ENCODE measurements at regions not wholly inside any gene's neighbourhood (a gene's known extent, or its start where the extent isn't known, plus 50 kb on each side); places are given as distances from the start of the nearest gene placed in this dataset.
A peak's percentile ranks its signal among the peaks of the same experiment; 100 is the strongest.
"Not testable (repeated sequence)": the region's sequence is repeated elsewhere in the genome, so short reads cannot be mapped to it uniquely, and the experiment has no call there.

DNA sequence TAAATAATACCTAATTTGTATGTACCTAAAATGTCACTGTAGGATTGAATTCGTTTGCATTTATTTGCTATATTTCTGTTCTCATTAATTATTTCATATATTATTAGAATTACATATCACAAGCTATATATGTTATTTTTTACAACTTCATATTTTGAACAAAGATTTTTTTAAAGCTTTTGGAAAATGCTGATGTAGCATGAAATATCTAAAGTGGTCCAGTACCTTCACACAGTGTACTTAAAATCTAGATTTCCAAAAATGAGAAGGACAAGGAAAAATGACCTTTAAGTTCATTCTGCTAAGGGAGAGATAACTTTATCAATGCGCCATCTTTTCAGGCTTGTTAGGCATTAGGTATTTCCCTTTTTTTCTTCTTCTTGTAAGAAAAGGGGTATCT is 71.8 kb downstream of the LARP7 start:
- DNase-seq (ENCODE audit: low spot score): no peak

DNA sequence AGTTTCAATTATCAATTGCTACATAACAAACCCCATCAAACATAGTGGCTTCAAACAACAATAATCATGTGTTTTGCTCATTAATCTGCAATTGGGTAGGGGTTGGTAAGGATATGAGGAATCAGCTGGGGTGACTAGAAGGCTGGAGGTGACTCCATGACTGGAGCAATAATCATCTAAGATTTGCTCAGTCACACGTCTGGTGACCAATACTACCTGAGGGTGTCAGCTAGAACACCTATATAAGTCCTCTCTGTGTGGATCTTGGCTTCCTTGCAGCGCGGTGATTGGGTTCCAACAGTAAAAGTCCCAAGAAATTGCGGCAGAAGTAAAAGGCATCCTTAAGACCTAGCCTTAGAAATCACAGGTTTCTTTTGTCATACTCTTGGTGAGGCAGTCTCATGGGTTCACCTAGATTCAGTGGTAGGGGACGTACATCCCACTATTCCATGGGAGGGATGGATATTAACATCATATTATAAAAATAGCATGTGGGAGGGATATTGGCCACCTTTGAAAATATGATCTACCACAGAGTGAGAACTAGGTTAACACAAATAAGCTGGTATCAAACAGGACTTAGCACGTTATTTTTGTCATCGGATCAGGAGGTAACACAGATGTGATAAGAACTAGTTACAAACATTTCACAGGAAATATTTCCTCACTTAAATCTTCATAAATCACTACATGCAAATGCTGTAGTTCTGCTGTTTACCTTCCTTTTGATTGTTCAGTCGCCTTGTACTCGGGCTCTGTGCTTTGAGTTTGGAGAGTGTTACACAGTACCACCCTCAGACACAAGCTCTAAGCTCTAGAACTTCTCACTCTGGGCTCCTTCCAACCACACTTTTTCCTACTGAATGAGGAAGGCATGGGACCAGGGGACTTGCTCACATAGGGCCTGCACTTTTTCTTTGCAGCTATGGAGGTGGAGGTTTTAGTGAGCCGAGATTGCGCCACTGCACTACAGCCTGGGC is 78.3 kb downstream of the LARP7 start:
- DNase-seq (ENCODE audit: low spot score): no peak

DNA sequence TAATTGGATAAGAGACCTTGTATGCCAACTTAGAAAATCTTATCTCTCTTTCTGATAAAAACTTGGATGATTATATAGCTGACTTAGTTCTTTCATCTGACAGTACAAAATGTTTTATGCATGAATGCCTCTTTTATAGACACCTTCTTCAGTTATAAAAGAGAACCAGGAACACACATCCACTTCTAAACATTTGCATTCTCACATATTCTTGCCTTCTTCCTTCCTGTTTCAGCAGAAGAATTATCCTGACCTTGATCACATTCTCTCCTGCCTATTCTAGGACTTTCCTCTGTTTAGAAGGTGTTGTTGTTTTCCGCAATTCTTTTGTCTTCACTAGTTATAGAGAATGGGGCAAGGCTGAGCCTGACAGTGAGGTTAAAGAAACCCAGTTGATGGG is 80.9 kb downstream of the LARP7 start:
- DNase-seq (ENCODE audit: low spot score): no peak

DNA sequence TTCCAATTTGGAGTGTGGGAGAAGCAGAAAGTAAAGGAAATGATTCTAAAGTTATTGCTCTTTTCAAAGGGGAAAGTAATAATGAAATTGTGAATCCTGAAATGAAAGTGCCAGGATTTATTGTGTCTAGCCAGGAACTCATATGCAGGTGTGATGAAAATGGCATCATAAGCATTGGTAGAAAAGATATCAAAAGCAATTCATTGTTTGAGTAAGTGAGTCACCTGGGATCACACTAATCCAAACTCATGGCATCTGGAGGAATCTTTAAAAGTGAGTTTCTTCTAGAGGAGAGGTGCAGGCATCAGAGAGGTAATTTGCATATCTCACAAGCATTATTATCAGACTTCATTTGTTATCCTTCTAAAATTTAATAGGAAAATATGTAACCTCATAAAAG is 84.7 kb downstream of the LARP7 start:
- DNase-seq (ENCODE audit: low spot score): no peak

DNA sequence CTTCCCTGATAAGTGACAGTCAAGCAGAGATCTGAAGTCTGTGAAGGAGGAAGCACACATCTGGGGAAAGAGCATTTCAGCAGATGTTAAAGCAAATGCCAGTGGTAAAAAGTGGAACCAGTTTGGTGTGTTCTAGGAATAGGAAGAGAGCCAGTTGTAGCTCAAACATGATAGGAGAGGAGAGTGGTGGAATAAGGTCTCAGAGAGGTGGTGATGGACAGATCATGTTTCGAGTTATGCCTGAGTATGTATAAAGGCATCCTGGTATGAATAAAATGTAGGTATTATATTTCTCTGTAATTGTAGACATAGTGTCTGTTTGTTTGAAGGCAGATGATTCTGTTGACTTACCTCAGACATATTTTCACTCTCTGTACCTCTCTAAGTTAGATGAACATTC is 89.1 kb downstream of the LARP7 start:
- no peak for DNase-seq (ENCODE audit: low spot score)

DNA sequence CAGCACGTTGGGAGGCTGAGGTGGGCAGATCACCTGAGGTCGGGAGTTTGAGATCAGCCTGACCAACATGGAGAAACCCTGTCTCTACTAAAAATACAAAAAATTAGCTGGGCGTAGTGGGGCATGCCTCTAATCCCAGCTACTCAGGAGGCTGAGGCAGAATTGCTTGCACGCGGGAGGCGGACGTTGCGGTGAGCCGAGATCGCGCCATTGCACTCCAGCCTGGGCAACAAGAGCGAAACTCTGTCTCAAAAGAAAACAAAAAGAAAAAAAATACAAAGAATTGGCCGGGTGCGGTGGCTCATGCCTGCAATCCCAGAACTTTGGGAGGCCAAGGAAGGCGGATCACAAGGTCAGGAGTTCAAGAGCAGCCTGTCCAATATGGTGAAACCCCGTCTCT is 90.8 kb downstream of the LARP7 start:
- not testable (repeated sequence) for DNase-seq (ENCODE audit: low spot score)

DNA sequence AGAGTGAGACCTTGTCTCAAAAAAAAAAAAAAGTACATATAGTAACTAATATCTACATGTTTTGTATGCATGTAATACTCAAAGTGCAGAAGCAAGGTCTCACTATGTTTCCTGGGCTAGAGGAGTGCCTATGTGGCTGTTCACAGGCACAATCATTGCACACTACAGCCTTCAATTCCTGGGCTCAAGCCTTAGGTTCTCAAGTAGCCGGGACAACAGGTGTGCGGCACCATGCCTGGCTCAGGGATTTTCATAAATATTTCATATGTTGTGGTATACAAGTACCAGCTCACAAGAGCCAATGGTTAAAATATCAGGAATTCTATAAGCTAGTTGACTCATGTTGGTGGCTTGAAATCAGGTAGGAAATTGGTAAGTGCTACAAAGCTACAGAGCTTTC is 94.8 kb downstream of the LARP7 start:
- DNase-seq (ENCODE audit: low spot score): no peak

DNA sequence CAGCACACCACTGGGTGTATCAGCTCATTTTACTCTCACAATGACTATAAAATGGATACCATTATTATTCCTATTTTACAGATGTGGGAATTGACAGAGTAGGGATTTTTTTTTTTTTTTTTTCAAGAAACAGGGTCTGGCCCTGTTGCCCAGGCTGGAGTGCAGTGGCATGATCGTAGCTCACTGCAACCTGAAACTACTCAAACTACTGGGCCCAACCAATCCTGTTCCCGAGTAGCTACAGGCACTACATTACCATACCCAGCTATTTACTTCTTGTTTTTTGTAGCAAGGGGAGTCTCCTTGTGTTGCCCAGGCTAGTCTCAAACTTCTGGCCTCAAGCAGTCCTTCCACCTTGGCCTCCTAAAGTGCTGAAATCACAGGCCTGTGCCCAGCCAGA is 95.2 kb downstream of the LARP7 start:
- no peak for DNase-seq (ENCODE audit: low spot score)

DNA sequence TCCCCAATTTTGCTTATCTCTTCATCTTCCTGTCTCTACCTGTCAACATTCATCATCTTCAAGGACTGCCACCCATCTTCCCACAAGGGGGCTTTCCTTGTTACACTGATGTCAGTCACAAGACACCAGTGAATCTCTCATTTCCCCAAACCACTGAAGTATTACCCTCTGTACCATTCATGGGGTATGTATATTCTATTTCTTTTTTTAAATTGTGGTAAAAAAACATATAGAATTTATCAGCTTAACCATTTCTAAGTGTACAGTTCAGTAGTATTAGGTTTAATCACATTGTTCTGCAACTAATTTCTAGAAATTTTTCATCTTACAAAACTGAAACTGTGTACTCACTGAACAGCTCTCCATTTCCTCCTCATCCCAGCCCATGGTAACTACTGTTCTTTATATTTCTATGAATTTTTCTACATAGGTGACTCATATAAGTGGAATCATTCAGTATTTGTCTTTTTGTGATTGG is 98.6 kb downstream of the LARP7 start:
- no peak for DNase-seq (ENCODE audit: low spot score)

DNA sequence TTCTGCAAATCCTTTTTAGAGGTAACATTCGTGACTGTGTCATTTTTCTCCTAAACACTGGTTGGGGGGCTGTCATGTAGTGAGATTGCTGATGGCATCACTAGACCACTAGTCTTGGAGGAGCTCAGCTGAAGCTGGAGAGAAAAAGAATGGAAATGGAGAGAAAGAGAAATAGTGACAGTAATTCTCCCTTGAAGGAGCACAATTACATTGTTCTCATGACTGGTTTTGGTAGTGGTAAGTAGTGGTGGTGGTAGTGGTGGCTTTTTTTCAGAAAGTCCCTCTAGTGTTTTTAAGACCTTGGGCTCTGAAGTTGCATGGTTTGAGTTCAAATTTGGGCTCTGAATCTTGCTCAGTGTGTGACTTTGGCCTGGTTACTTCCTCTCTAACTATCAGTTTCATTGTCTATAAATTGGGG is 99.8 kb downstream of the LARP7 start:
- DNase-seq (ENCODE audit: low spot score): no peak

DNA sequence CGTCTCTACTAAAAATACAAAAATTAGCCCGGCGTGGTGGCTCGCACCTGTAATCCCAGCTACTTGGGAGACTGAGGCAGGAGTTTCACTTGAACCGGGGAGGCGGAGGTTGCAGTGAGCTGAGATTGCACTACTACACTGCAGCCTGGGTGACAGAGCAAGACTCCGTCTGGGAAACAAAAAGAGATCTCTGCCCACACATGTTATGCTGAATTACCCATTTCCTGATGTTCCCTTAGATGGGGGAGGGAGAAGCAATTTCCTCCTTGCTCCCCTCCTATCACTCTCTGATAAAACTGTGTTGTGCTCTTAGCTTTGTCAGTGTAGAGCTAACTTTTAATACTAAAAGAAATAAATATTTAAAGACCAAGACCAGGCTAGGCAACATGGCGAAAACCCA is 102.5 kb downstream of the LARP7 start:
- no peak for DNase-seq (ENCODE audit: low spot score)

DNA sequence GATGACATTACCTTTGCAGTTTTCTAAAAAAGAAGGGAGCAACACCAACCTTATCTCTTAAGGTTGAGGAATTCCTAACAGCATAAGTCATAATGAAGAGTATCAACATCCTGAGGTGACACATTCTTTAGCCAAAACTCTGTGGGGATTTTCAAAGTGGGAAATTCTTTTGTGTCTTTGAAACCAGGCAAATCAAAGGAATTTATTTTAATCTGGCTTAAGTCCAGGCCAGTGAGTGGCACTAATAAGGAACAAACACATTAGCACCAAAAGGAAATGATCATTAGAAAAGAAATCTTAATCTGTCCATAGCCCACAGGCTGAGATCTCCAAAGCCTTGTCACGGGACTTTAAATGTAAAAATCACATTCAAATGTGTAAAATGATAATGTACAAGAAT is 110.1 kb downstream of the LARP7 start:
- DNase-seq (ENCODE audit: low spot score): no peak

DNA sequence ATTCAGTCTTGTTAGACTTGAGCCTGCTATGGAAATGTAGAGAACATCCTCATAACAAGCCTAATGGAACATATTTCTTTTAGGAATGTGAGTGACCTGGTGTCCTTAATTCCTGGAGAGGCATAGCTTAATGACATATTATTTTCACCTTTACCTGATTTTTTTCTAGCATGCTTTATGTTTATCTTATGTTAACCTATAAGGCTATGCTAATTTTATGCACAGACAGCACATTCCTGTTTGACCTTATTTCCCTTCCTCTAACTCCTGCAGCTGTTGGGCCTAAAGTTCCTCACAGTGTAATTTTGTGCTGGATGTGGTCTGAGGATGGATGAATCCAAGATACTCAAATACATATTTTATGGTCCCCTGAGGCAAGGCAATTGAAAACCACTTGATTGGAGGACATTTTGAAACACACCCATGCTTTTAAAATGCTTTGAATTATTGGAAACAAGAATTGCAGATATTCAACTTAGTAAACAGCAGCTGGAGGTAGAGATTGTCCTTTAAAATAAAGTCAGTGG is 111.5 kb downstream of the LARP7 start:
- no peak for DNase-seq (ENCODE audit: low spot score)

DNA sequence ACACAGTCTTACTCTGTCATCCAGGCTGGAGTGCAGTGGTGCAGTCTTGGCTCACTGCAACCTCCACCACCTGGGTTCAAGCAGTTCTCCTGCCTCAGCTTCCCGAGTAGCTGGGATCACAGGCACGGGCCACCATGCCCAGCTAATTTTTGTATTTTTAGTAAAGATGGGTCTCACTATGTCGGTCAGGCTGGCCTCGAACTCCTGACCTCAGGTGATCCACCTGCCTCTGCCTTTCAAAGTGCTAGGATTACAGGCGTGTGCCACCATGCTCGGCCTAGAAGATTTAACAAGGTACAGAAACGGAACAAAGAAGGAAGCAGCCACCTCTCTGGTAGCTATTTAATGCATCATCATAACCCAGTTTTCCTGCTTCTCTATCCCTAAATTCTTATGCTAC is 113.8 kb downstream of the LARP7 start:
- not testable (repeated sequence) for DNase-seq (ENCODE audit: low spot score)

DNA sequence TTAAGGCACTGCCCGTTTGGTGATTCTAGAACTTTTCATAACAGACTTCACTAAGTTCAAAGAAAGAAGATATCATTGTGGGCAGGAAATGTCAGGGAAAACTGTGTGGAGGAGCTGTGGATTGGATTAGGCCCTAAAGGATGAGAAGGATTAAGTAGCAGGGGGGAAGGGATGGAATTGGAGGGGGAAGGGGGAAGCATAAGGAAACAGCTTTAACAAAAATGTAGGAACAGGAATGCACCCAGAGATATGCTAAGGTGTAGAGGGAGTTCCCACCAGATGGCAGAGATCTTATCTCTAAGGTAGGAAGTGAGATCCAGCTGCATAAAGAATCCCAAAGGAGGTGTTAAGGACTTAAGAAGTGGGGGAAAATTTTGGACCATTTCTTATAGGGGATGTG is 114.5 kb downstream of the LARP7 start:
- DNase-seq (ENCODE audit: low spot score): no peak

DNA sequence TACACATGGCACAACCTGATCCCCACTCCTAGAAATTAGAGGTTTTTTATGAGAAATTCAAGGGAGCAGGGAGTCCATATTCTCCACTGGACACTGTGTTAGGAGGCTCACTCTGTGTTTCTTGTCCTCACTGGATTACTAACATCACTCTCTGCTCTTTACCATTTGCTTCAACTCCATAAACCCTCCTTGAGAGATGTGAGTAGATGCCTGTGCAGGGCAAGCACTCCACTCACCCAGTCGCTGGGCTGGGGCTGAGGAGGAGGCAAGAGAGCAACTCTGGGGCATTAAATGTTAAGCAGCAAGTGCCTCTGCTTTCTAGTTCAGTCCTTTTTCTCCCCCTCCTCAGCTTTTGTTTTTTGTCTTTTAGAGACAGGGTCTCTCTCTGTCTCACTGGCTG is 115.1 kb downstream of the LARP7 start:
- no peak for DNase-seq (ENCODE audit: low spot score)

DNA sequence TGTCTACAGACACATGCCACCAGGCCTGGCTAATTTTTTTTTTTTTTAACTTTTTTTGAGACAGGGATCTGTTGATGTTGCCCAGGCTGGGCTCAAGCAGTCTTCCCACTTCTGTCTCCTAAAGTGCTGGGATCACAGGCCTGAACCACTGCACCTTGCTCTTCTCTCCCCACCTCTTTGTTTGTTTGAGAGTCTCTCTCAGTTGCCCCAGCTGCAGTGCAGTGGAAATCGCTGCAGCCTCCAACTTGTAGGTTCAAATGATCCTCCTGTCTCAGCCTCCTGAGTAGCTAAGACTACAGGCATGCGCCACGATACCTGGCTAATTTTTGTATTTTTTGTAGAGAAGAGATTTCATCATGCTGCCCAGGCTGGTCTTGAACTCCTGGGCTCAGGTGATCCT is 115.6 kb downstream of the LARP7 start:
- no peak for DNase-seq (ENCODE audit: low spot score)

DNA sequence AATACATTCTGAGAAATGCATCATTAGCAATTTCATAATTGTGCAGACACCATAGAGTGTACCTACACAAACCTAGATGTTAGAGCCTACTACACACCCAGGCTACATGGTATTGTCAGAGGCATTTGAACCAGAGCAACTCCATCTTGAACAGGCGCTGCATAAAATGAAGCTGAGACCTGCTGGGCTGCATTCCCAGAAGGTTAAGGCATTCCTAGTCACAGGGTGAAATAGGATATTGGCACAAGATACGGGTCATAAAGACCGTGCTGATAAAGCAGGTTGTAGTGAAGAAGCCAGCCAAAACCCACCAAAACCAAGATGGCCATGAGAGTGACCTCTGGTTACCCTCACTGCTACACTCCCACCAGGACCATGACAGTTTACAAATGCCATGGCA is 116.4 kb downstream of the LARP7 start:
- no peak for DNase-seq (ENCODE audit: low spot score)

DNA sequence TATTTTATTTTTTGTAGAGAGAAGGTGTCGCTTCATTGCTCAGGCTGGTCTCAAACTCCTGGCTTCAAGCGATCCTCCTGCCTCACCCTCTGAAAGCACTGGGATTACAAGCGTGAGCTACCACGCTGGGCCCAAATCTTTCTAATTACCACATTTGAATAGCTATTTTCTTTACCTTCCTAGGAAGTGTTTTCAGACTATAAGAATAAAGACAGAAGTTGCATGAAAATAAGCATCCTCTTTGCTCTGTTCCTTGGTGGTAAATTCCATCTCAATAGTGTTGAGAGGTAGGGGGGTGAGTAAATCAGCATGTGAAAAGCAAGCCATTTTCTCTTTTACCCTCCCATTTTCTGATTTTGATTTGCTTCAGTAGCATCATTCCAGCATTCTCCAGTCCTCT is 122.4 kb downstream of the LARP7 start:
- DNase-seq (ENCODE audit: low spot score): no peak

DNA sequence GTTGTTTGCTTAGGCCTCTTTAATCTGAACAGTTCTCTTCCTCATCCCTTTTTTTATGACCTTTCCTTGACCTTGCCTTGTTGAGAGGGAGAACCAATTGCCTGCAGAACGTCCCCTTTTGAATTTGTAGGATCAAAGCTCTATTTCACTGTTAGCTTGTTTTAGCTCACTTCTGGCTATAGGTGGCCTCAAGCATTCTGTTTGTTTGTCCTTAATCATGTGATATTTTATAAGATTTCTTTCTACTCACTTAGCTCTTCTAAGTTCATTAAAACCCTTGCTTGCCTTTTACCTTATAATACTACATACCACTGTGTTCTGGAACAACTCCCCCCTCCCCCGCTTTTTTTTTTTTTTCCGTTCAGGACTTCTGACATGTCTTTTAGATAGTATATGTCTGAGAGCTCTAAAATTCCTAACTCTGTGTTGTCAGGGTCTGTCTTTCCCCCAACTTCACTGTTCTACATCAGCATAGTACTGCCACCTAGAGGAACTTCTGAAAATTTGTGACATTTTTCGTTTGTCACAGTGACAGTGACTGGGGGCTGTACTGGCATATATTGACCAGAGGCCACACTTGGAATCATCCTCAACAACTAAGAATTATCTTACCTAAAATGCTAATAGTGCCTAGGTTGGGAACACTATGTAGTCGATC is 128.5 kb downstream of the LARP7 start:
- peak; percentile 52 for DNase-seq (ENCODE audit: low spot score)

DNA sequence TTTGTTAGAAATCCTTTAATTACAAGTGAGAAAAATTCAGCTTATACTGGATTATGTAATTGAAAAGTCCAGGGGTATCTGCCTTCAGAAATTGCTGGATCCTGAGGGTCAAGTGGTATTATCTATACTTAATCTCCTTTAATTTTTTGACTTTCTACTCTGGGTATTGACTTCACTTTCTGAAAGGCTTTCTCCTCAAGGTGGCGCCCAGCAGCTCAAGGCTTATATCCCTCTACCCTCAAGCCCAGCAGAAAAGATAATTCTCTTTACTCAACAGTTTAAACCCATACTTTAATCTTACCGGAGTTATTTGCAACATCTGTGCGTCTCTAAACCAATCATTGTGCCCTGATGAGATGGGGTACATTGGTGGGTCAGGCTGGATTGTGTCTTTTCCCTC is 129.5 kb downstream of the LARP7 start:
- DNase-seq (ENCODE audit: low spot score): peak; percentile 50

DNA sequence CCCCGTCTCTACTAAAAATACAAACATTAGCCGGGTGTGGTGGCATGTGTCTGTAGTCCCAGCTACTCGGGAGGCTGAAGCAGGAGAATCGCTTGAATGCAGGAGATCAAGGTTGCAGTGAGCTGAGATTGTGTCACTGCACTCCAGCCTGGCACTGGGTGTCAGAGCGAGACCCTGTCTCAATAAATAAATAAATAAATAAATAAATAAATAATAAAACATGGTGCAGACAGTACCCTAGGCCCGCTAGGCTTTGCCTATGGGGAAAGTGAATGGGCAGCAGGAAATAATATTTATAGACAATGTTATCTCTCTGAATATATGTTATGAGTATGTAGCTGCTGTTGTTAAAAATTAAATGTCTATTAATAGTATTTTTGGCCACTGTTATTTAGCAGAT is 130.4 kb downstream of the LARP7 start:
- no peak for DNase-seq (ENCODE audit: low spot score)

DNA sequence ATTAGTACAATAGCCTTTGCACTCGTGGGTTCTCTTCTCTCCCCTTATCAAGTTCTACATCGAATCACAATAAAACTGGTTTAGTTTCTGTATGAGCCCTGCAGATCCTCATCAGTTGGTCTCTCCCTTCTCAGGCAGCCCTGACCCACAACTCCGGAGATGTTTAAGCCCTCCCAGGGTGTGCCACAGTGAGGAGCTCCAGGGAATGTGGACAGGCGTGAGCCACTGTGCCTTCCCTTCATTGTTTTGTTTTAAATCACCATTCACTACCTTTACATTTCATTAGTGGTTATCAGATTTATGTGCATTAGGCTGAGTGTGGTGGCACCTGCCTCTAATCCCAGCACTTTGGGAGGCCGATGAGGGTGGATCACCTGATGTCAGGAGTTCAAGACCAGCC is 133.2 kb downstream of the LARP7 start:
- no peak for DNase-seq (ENCODE audit: low spot score)

Data from D341Med (cell line).